ENCODE measurements at regions not wholly inside any gene's neighbourhood (a gene's known extent, or its start where the extent isn't known, plus 50 kb on each side); places are given as distances from the start of the nearest gene placed in this dataset.

DNA sequence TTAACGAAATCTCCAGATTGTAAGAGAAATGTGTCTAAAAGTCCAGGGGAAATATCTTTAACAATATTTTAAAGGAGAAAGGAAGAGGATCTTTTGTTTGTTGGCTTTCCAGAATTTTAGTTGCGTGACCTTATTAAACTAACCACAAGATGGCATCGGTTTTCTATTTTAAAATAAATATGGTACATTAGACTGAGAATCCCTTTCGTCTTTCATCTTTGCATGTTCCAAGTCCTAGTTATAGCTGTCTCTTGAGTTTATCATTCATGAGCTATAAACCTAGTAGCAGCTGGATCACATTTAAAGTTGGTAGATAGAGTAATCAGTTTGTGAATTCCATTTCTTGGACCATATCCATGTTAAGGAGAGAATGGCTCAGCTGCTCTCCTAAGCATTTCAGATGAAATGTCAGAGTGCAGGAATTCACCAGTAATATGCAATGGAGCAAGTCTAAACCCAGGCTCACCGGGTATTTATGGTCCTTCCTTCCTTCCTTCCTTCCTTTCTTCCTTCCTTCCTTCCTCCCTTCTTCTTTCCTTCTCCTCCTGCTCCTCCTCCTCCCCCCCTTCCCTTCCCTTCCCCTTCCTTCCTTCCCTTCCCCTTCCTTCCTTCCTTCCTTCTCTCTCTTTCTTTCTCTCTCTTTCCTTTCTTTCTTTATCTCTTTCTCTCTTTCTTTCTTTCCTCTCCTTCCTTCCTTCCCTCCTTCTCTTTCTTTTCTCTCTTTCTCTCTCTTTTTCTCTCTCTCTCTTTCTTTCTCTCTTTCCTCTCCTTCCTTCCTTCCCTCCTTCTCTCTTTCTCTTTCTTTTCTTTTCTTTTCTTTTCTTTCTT lies 57.8 kb upstream of the RAB18 start:
- intact Hi-C loops (cut with DNase I), result loop anchor here (5.0 kb wide), 1 partner anchor 211 kb away; no protein-coding TSS in a partner anchor

GRCh38 chr10:27445070-27445469 lies 59.0 kb upstream of the RAB18 start:
- no peak overlapping the region for H3K9ac ChIP-seq (ENCODE audit: low read depth in 2 of 2, low read length in 2 of 2)
- H3K27ac ChIP-seq, result no peak overlapping the region
- intact Hi-C loops (cut with DNase I), result loop anchor here (5.0 kb wide), 1 partner anchor 212 kb away; no protein-coding TSS in a partner anchor
- no peaks in the 10 kb centered on the region for H3K4me1 ChIP-seq
- no peaks in the 10 kb centered on the region for H3K36me3 ChIP-seq
- no peak for DNase-seq
- H3K4me3 ChIP-seq, result no peak overlapping the region
- no peaks in the 10 kb centered on the region for H3K27me3 ChIP-seq
- TF ChIP-seq, protein P1, sequence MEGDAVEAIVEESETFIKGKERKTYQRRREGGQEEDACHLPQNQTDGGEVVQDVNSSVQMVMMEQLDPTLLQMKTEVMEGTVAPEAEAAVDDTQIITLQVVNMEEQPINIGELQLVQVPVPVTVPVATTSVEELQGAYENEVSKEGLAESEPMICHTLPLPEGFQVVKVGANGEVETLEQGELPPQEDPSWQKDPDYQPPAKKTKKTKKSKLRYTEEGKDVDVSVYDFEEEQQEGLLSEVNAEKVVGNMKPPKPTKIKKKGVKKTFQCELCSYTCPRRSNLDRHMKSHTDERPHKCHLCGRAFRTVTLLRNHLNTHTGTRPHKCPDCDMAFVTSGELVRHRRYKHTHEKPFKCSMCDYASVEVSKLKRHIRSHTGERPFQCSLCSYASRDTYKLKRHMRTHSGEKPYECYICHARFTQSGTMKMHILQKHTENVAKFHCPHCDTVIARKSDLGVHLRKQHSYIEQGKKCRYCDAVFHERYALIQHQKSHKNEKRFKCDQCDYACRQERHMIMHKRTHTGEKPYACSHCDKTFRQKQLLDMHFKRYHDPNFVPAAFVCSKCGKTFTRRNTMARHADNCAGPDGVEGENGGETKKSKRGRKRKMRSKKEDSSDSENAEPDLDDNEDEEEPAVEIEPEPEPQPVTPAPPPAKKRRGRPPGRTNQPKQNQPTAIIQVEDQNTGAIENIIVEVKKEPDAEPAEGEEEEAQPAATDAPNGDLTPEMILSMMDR (IDR thresholded peaks at IDR 0.05), result no peak
- H3K9me3 ChIP-seq, result no peaks in the 10 kb centered on the region

More for the DNA sequence above, 57.8 kb upstream of the RAB18 start:
- Histone ChIP-seq H3K27me3 (no peaks in the 10 kb centered on the region), H3K4me3 (no peak overlapping the region), H3K9ac (ENCODE audit: low read depth in 2 of 2, low read length in 2 of 2) (no peak overlapping the region), H3K27ac (no peak overlapping the region), H3K4me1 (no peaks in the 10 kb centered on the region), H3K36me3 (no peaks in the 10 kb centered on the region), H3K9me3 (no peaks in the 10 kb centered on the region)
- TF ChIP-seq, protein P1 (IDR thresholded peaks at IDR 0.05), result peak; percentile 17
- no peak for DNase-seq

DNA sequence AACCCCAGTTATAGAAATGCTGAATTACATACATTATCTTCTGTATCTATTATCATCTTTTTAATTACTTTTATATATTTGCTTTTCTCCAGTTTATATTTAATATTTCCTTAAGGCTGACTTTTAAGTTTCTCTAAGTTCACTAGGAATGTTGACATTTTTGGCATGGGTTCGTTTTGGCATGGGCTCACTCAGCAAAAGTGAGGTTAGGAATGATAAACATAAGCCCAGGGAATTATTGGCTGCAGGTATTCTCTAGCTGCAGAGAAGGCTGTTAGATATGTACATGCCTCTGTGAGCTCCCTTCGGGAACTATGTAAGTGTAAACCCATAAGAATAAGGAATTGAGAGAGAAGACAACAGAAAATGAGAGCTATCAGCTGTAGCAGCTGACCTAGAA lies 63.6 kb upstream of the RAB18 start:
- intact Hi-C loops (cut with DNase I), result no loop called here

GRCh38 chr10:27440021-27440420 lies 64.1 kb upstream of the RAB18 start:
- Histone ChIP-seq H3K9ac (ENCODE audit: low read depth in 2 of 2, low read length in 2 of 2) (no peak overlapping the region), H3K4me3 (no peak overlapping the region), H3K36me3 (no peaks in the 10 kb centered on the region), H3K27me3 (no peaks in the 10 kb centered on the region), H3K4me1 (no peaks in the 10 kb centered on the region), H3K9me3 (no peaks in the 10 kb centered on the region), H3K27ac (no peak overlapping the region)
- TF ChIP-seq, protein P1 (IDR thresholded peaks at IDR 0.05), result no peak
- intact Hi-C loops (cut with DNase I), result no loop called here
- no peak for DNase-seq

More for the DNA sequence above, 63.6 kb upstream of the RAB18 start:
- Histone ChIP-seq H3K9me3 (no peaks in the 10 kb centered on the region), H3K36me3 (no peaks in the 10 kb centered on the region), H3K4me1 (no peaks in the 10 kb centered on the region), H3K27me3 (no peaks in the 10 kb centered on the region), H3K4me3 (no peak overlapping the region), H3K9ac (ENCODE audit: low read depth in 2 of 2, low read length in 2 of 2) (no peak overlapping the region), H3K27ac (no peak overlapping the region)
- no peak for DNase-seq
- TF ChIP-seq, protein P1 (IDR thresholded peaks at IDR 0.05), result no peak

DNA sequence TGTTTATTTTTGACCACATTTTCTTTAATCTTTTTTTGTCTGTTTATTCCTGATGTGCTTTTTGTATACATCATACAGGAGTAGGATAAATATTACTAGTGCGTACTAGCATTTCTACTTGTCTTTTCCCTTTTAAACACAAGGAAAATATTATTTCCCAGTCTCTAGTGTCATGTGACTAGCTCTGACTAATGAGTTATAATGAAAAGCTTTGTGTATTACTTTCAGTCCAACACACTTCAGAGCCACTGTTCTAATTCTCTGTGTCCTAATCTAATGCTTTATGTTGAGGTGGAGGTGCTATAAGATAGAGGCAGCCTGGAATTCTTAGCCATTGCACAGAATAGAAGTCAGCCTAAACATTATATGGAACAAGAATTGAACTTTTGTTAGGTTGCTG lies 65.0 kb upstream of the RAB18 start:
- no peak overlapping the region for H3K9ac ChIP-seq (ENCODE audit: low read depth in 2 of 2, low read length in 2 of 2)
- TF ChIP-seq, protein P1 (IDR thresholded peaks at IDR 0.05), result no peak
- H3K27ac ChIP-seq, result no peak overlapping the region
- no peak overlapping the region for H3K4me3 ChIP-seq
- H3K36me3 ChIP-seq, result no peaks in the 10 kb centered on the region
- DNase-seq, result no peak
- H3K9me3 ChIP-seq, result no peaks in the 10 kb centered on the region
- H3K4me1 ChIP-seq, result no peaks in the 10 kb centered on the region
- intact Hi-C loops (cut with DNase I), result no loop called here
- no peaks in the 10 kb centered on the region for H3K27me3 ChIP-seq
